ENCODE measurements at regions not wholly inside any gene's neighbourhood (a gene's known extent, or its start where the extent isn't known, plus 50 kb on each side); places are given as distances from the start of the nearest gene placed in this dataset.
"Not testable (repeated sequence)": the region's sequence is repeated elsewhere in the genome, so short reads cannot be mapped to it uniquely, and the experiment has no call there.

DNA sequence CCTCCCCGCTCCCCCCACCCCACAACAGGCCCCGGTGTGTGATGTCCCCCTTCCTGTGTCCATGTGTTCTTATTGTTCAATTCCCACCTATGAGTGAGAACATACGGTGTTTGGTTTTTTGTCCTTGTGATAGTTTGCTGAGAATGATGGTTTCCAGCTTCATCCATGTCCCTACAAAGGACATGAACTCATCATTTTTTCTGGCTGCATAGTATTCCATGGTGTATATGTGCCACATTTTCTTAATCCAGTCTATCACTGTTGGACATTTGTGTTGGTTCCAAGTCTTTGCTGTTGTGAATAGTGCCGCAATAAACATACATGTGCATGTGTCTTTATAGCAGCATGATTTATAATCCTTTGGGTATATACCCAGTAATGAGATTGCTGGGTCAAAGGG is 104.3 kb downstream of the MTPN start:
- H3K27ac ChIP-seq; H3K9me3 ChIP-seq; H3K36me3 ChIP-seq; H3K27me3 ChIP-seq; intact Hi-C loops (cut with DNase I); H3K4me1 ChIP-seq (ENCODE audit: insufficient read depth); H3K4me3 ChIP-seq; DNase-seq: not testable (repeated sequence)
- WGBS, 3 donors: 85 to 98% (median 96%) methylated on average over 4 of the region's 4 CpGs

DNA sequence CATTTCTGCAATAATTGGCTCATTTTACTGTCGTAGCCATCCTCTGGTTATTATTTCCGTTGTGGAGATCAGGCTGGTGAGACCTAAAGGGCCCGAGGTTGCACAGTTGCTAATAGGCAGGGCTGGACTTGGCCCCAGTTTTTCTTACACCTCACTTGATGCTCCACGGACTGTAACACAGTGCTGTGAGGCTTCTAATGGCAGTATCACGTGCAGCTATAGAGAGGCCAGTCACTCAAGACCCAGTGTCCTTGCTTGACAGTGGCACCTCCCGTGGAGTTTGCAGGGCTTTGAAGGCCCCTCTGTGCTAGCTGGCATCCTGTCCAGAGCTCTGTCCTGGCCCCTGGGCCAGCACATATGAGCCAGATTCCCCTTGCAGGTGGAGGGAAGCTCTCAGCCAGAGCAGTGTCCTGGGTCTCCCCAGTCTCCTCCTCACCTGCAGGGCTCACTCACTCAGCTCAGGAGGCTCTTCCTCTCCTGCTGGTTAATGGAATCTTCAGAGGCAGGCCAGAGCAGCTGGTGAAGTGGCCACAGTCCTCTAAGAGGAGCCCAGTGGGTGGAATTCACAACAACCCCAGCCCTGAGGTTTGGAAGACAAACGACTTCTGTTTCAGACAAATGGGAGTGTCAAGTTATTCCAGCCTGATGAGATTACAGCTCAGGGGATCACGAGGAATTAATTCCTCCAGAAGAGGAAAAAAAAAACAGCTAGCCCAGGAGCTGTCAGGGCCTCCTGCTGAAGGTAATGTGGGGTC is 114.2 kb upstream of the FAM180A start:
- no peak overlapping the region for H3K4me3 ChIP-seq
- H3K36me3 ChIP-seq: no peaks in the 10 kb centered on the region
- H3K27ac ChIP-seq: no peak overlapping the region
- H3K27me3 ChIP-seq: no peaks in the 10 kb centered on the region
- 56 to 60% (median 58%) methylated on average over 8 of the region's 8 CpGs for WGBS, 3 donors
- TF ChIP-seq POLR2A (IDR thresholded peaks at IDR 0.05): no peak
- no peak for TF ChIP-seq EP300 (IDR thresholded peaks at IDR 0.05)
- TF ChIP-seq, protein P1, sequence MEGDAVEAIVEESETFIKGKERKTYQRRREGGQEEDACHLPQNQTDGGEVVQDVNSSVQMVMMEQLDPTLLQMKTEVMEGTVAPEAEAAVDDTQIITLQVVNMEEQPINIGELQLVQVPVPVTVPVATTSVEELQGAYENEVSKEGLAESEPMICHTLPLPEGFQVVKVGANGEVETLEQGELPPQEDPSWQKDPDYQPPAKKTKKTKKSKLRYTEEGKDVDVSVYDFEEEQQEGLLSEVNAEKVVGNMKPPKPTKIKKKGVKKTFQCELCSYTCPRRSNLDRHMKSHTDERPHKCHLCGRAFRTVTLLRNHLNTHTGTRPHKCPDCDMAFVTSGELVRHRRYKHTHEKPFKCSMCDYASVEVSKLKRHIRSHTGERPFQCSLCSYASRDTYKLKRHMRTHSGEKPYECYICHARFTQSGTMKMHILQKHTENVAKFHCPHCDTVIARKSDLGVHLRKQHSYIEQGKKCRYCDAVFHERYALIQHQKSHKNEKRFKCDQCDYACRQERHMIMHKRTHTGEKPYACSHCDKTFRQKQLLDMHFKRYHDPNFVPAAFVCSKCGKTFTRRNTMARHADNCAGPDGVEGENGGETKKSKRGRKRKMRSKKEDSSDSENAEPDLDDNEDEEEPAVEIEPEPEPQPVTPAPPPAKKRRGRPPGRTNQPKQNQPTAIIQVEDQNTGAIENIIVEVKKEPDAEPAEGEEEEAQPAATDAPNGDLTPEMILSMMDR (IDR thresholded peaks at IDR 0.05): no peak
- DNase-seq: no peak
- no peaks in the 10 kb centered on the region for H3K9me3 ChIP-seq
- no peaks in the 10 kb centered on the region for H3K4me1 ChIP-seq (ENCODE audit: insufficient read depth)
- intact Hi-C loops (cut with DNase I): no loop called here

DNA sequence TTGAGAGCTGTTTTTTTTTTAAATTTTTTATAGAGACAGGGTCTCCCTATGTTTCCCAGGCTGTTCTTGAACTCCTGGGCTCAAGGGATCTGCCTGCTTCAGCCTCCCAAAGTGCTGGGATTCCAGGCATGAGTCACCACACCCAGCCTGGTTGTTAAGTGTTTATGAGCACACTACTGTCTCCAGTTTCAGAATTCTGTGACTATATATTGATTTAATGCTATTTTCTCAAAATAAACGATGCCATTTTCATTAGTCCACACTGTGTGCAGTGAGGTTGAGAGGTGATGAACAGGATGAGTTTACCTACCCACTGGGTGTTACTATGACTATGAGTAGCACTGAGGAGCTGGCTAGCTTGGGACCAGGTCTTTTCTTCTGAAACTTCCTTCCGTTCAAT is 110.9 kb upstream of the FAM180A start:
- intact Hi-C loops (cut with DNase I): no loop called here
- no peak for DNase-seq
- 84 to 92% (median 89%) methylated on average over 2 of the region's 2 CpGs for WGBS, 3 donors
- H3K4me3 ChIP-seq: no peak overlapping the region
- no peaks in the 10 kb centered on the region for H3K27me3 ChIP-seq
- no peaks in the 10 kb centered on the region for H3K4me1 ChIP-seq (ENCODE audit: insufficient read depth)
- H3K36me3 ChIP-seq: no peaks in the 10 kb centered on the region
- no peak overlapping the region for H3K27ac ChIP-seq
- no peaks in the 10 kb centered on the region for H3K9me3 ChIP-seq
- TF ChIP-seq POLR2A (IDR thresholded peaks at IDR 0.05): no peak
- TF ChIP-seq, protein P1 (IDR thresholded peaks at IDR 0.05): no peak
- TF ChIP-seq EP300 (IDR thresholded peaks at IDR 0.05): no peak

DNA sequence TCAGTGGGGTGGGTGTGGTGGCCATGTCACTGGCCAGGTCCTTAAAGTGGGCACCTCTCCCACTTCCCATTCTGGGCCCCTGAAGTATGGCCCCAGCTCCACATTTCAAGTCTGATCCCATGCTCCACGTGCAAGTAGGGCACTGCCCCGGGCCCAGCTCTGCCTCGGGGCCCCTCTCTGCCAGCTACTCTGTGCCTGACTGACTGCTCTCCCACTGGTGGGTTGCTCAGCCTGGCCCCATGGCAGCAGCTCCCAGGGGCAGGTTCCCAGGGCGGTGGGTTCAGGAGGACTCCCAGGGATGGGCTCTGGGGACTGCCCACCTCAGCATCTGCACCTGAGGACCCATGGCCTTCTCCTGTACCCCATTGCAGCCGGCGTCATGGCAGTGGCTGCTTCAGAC is 110.2 kb upstream of the FAM180A start:
- Histone ChIP-seq H3K4me3 (no peak overlapping the region), H3K4me1 (ENCODE audit: insufficient read depth) (no peaks in the 10 kb centered on the region), H3K27me3 (no peaks in the 10 kb centered on the region), H3K27ac (no peak overlapping the region), H3K36me3 (no peaks in the 10 kb centered on the region), H3K9me3 (no peaks in the 10 kb centered on the region)
- TF ChIP-seq, protein P1 (IDR thresholded peaks at IDR 0.05): no peak
- TF ChIP-seq EP300 (IDR thresholded peaks at IDR 0.05): no peak
- TF ChIP-seq POLR2A (IDR thresholded peaks at IDR 0.05): no peak
- intact Hi-C loops (cut with DNase I): no loop called here
- 88 to 93% (median 93%) methylated on average over 6 of the region's 6 CpGs for WGBS, 3 donors
- no peak for DNase-seq

DNA sequence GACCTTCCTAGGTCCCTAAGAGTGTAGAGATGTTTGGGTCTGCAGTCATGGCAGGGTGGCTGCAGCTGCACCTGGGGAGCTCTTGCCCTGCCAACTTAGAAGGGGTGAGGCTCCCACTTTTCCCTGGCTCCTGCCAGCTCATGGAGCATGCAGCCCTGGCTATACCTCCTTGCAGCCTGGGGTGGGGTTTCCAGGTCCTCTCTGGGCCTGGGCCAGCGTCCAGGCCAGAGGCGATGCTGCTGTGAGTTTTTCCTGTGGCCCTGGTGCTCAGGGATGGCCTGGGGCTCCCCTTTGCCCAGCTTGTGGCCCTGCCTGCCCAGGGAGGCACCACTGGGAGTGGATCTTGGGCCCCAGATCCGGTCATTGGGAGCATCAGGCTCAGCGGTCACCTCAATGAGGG is 109.8 kb upstream of the FAM180A start:
- no peak for TF ChIP-seq EP300 (IDR thresholded peaks at IDR 0.05)
- TF ChIP-seq, protein P1 (IDR thresholded peaks at IDR 0.05): no peak
- TF ChIP-seq POLR2A (IDR thresholded peaks at IDR 0.05): no peak
- Histone ChIP-seq H3K4me3 (no peak overlapping the region), H3K36me3 (no peaks in the 10 kb centered on the region), H3K4me1 (ENCODE audit: insufficient read depth) (no peaks in the 10 kb centered on the region), H3K9me3 (no peaks in the 10 kb centered on the region), H3K27ac (no peak overlapping the region), H3K27me3 (no peaks in the 10 kb centered on the region)
- WGBS, 3 donors: 90 to 96% (median 93%) methylated on average over 3 to 4 of the region's 4 CpGs
- DNase-seq: no peak
- intact Hi-C loops (cut with DNase I): no loop called here
